ENCODE measurements at regions not wholly inside any gene's neighbourhood (a gene's known extent, or its start where the extent isn't known, plus 50 kb on each side); places are given as distances from the start of the nearest gene placed in this dataset.

GRCh38 chr5:167392240-167392639 is 899.2 kb upstream of the WWC1 start:
- H3K4me3 ChIP-seq (ENCODE audit: severe bottlenecking): no peak overlapping the region
- H3K4me1 ChIP-seq (ENCODE audit: insufficient read depth, poor library complexity, severe bottlenecking): no peaks in the 10 kb centered on the region
- H3K27ac ChIP-seq (ENCODE audit: poor library complexity, severe bottlenecking): no peak overlapping the region
- ATAC-seq (ENCODE audit: low read depth): no peak
- no peak for TF ChIP-seq CTCF (IDR thresholded peaks at IDR 0.05; ENCODE audit: poor library complexity, severe bottlenecking)
- no peaks in the 10 kb centered on the region for H3K36me3 ChIP-seq (ENCODE audit: low read depth)
- peaks cover 9% of the 10 kb centered on the region for H3K27me3 ChIP-seq (ENCODE audit: insufficient read depth, poor library complexity, severe bottlenecking)
- H3K9me3 ChIP-seq (ENCODE audit: severe bottlenecking): no peaks in the 10 kb centered on the region
- no peak for DNase-seq (ENCODE audit: low spot score)

- Histone ChIP-seq H3K9me3 (ENCODE audit: severe bottlenecking) (no peaks in the 10 kb centered on the region), H3K4me1 (ENCODE audit: insufficient read depth, poor library complexity, severe bottlenecking) (no peaks in the 10 kb centered on the region), H3K36me3 (ENCODE audit: low read depth) (no peaks in the 10 kb centered on the region), H3K27ac (ENCODE audit: poor library complexity, severe bottlenecking) (no peak overlapping the region), H3K4me3 (ENCODE audit: severe bottlenecking) (no peak overlapping the region), H3K27me3 (ENCODE audit: insufficient read depth, poor library complexity, severe bottlenecking) (peaks cover 9% of the 10 kb centered on the region)
- TF ChIP-seq CTCF (IDR thresholded peaks at IDR 0.05; ENCODE audit: poor library complexity, severe bottlenecking): no peak
- DNase-seq (ENCODE audit: low spot score) (no peak), ATAC-seq (ENCODE audit: low read depth) (no peak)
Observed at GRCh38 chr5:167393358-167393757, 898.1 kb upstream of the WWC1 start.

- Histone ChIP-seq H3K9me3 (ENCODE audit: severe bottlenecking) (no peaks in the 10 kb centered on the region), H3K27ac (ENCODE audit: poor library complexity, severe bottlenecking) (no peak overlapping the region), H3K4me3 (ENCODE audit: severe bottlenecking) (no peak overlapping the region), H3K36me3 (ENCODE audit: low read depth) (no peaks in the 10 kb centered on the region), H3K27me3 (ENCODE audit: insufficient read depth, poor library complexity, severe bottlenecking) (no peaks in the 10 kb centered on the region), H3K4me1 (ENCODE audit: insufficient read depth, poor library complexity, severe bottlenecking) (no peaks in the 10 kb centered on the region)
- TF ChIP-seq CTCF (IDR thresholded peaks at IDR 0.05; ENCODE audit: poor library complexity, severe bottlenecking): no peak
- DNase-seq (ENCODE audit: low spot score) (no peak), ATAC-seq (ENCODE audit: low read depth) (no peak)
Observed at GRCh38 chr5:167402671-167403070, 888.8 kb upstream of the WWC1 start.

- H3K27me3 ChIP-seq (ENCODE audit: insufficient read depth, poor library complexity, severe bottlenecking): no peaks in the 10 kb centered on the region
- H3K4me3 ChIP-seq (ENCODE audit: severe bottlenecking): no peak overlapping the region
- DNase-seq (ENCODE audit: low spot score) (no peak), ATAC-seq (ENCODE audit: low read depth) (no peak)
- no peaks in the 10 kb centered on the region for H3K9me3 ChIP-seq (ENCODE audit: severe bottlenecking)
- no peak overlapping the region for H3K27ac ChIP-seq (ENCODE audit: poor library complexity, severe bottlenecking)
- H3K4me1 ChIP-seq (ENCODE audit: insufficient read depth, poor library complexity, severe bottlenecking): no peaks in the 10 kb centered on the region
- no peak for TF ChIP-seq CTCF (IDR thresholded peaks at IDR 0.05; ENCODE audit: poor library complexity, severe bottlenecking)
- H3K36me3 ChIP-seq (ENCODE audit: low read depth): no peaks in the 10 kb centered on the region
Observed at GRCh38 chr5:167406513-167406912, 884.9 kb upstream of the WWC1 start.

GRCh38 chr5:167412556-167412955 is 878.9 kb upstream of the WWC1 start:
- Histone ChIP-seq H3K4me3 (ENCODE audit: severe bottlenecking) (no peak overlapping the region), H3K27me3 (ENCODE audit: insufficient read depth, poor library complexity, severe bottlenecking) (peaks cover 16% of the 10 kb centered on the region), H3K9me3 (ENCODE audit: severe bottlenecking) (no peaks in the 10 kb centered on the region), H3K36me3 (ENCODE audit: low read depth) (no peaks in the 10 kb centered on the region), H3K4me1 (ENCODE audit: insufficient read depth, poor library complexity, severe bottlenecking) (no peaks in the 10 kb centered on the region), H3K27ac (ENCODE audit: poor library complexity, severe bottlenecking) (no peak overlapping the region)
- no peak for ATAC-seq (ENCODE audit: low read depth)
- DNase-seq (ENCODE audit: low spot score): no peak
- TF ChIP-seq CTCF (IDR thresholded peaks at IDR 0.05; ENCODE audit: poor library complexity, severe bottlenecking): no peak
